Astrocyte (in vitro differentiated cells and primary cell): ENCODE measurements at regions not wholly inside any gene's neighbourhood (a gene's known extent, or its start where the extent isn't known, plus 50 kb on each side); places are given as distances from the start of the nearest gene placed in this dataset.

Experiments
- DNase-seq: peaks from one replicate; pipeline ENCODE4 v3.0.0-alpha.2; 2010; ENCODE audit warnings: low read depth
- FAIRE-seq: peaks from 2 replicates; lab custom pipeline; 2011; peaks lifted over from hg19 to GRCh38; lab: Jason Lieb, UNC
- H2AFZ ChIP-seq: 2 replicates; pipeline ENCODE4 v1.6.0; 2012; ENCODE audit warnings: low read depth, low read length, inconsistent platforms
- H3K27ac ChIP-seq: 2 replicates; pipeline ENCODE4 v1.5.1; 2011; ENCODE audit warnings: low read depth, low read length, inconsistent platforms
- H3K27me3 ChIP-seq: 2 replicates; pipeline ENCODE4 v1.6.0; 2011; ENCODE audit warnings: low read length, inconsistent platforms; ENCODE audit not compliant: insufficient read depth
- H3K36me3 ChIP-seq: 2 replicates; pipeline ENCODE4 v1.5.1; 2011; ENCODE audit warnings: low read length, inconsistent platforms; ENCODE audit not compliant: insufficient read depth
- H3K4me1 ChIP-seq: 2 replicates; pipeline ENCODE4 v1.5.1; 2011; ENCODE audit warnings: low read length, inconsistent platforms; ENCODE audit not compliant: insufficient read depth
- H3K4me2 ChIP-seq: 2 replicates; pipeline ENCODE4 v1.6.0; 2012; ENCODE audit warnings: low read length, inconsistent platforms
- H3K4me3 ChIP-seq: 2 replicates; pipeline ENCODE4 v1.5.1; 2011; ENCODE audit warnings: low read depth, mild to moderate bottlenecking, low read length, inconsistent platforms; ENCODE audit not compliant: insufficient read depth
- H3K79me2 ChIP-seq: 2 replicates; pipeline ENCODE4 v1.6.0; 2012; ENCODE audit warnings: mild to moderate bottlenecking, low read length, inconsistent platforms; ENCODE audit not compliant: insufficient read depth
- H3K9ac ChIP-seq: 2 replicates; pipeline ENCODE4 v1.6.0; 2012; ENCODE audit warnings: mild to moderate bottlenecking, low read length, inconsistent platforms
- H3K9me3 ChIP-seq: 2 replicates; pipeline ENCODE4 v1.5.1; 2012; ENCODE audit warnings: low read depth, mild to moderate bottlenecking, low read length, inconsistent platforms; ENCODE audit not compliant: insufficient read depth
- H4K20me1 ChIP-seq: 2 replicates; pipeline ENCODE4 v1.6.0; 2012; ENCODE audit warnings: low read length, inconsistent platforms; ENCODE audit not compliant: insufficient read depth
- H3K27ac Mint-ChIP-seq: one replicate; pipeline ENCODE4 v1.8.0; 2021; ENCODE audit warnings: mild to moderate bottlenecking, mixed read lengths; ENCODE audit not compliant: unreplicated experiment
- H3K27me3 Mint-ChIP-seq: one replicate; pipeline ENCODE4 v1.8.0; 2021; ENCODE audit warnings: low read depth, mixed read lengths; ENCODE audit not compliant: unreplicated experiment
- H3K36me3 Mint-ChIP-seq: one replicate; pipeline ENCODE4 v1.8.0; 2021; ENCODE audit warnings: low read depth, mixed read lengths; ENCODE audit not compliant: unreplicated experiment
- H3K4me1 Mint-ChIP-seq: one replicate; pipeline ENCODE4 v1.8.0; 2021; ENCODE audit warnings: low read depth, mixed read lengths; ENCODE audit not compliant: unreplicated experiment
- H3K4me3 Mint-ChIP-seq: one replicate; pipeline ENCODE4 v1.8.0; 2021; ENCODE audit warnings: mild to moderate bottlenecking, moderate library complexity, mixed read lengths; ENCODE audit not compliant: unreplicated experiment
- H3K9me3 Mint-ChIP-seq: one replicate; pipeline ENCODE4 v1.8.0; 2021; ENCODE audit warnings: mild to moderate bottlenecking, mixed read lengths; ENCODE audit not compliant: unreplicated experiment
- EZH2 ChIP-seq: IDR thresholded peaks from 2 replicates; pipeline ENCODE4 v1.6.1; 2012; ENCODE audit warnings: mild to moderate bottlenecking, low read length, inconsistent platforms; ENCODE audit not compliant: insufficient read depth
- TF ChIP-seq, protein P1 (sequence below): IDR thresholded peaks from 2 replicates; pipeline ENCODE4 v1.5.1; 2011; ENCODE audit warnings: low read depth, mild to moderate bottlenecking, inconsistent platforms, low read length, moderate library complexity; ENCODE audit not compliant: insufficient read depth

DNA sequence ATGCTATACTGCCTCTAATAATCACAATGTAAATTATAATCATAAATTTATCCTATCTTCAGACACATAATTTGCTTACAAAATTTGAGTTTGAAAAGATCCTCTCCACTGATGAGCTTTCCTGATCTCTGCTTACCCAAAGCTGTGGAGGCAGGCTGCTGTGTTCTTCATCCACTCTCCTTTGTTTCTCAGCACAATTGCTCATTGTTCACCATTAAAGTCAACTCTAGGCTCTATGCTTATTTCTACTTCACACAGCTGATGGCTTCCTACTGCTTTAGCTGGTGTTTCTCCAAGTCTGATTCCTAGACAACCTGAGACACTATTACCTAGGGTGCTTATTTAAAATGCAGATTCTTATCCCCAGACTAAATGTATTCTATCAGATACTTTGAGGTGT lies 319.7 kb downstream of the PCDH18 start:
- no peak overlapping the region for H3K4me2 ChIP-seq
- no peak overlapping the region for H2AFZ ChIP-seq
- H3K9ac ChIP-seq: no peak overlapping the region
- no peaks in the 10 kb centered on the region for H3K4me1 ChIP-seq
- DNase-seq (no peak), FAIRE-seq (no peak)
- no peaks in the 10 kb centered on the region for H3K9me3 ChIP-seq
- H4K20me1 ChIP-seq: no peaks in the 10 kb centered on the region
- H3K79me2 ChIP-seq: no peaks in the 10 kb centered on the region
- H3K27ac ChIP-seq: no peak overlapping the region
- Mint-ChIP-seq H3K9me3 (no peaks in the 10 kb centered on the region), H3K27ac (no peak overlapping the region), H3K4me1 (no peaks in the 10 kb centered on the region), H3K27me3 (no peaks in the 10 kb centered on the region), H3K36me3 (no peaks in the 10 kb centered on the region), H3K4me3 (no peak overlapping the region)
- TF ChIP-seq EZH2: no peak
- TF ChIP-seq, protein P1, sequence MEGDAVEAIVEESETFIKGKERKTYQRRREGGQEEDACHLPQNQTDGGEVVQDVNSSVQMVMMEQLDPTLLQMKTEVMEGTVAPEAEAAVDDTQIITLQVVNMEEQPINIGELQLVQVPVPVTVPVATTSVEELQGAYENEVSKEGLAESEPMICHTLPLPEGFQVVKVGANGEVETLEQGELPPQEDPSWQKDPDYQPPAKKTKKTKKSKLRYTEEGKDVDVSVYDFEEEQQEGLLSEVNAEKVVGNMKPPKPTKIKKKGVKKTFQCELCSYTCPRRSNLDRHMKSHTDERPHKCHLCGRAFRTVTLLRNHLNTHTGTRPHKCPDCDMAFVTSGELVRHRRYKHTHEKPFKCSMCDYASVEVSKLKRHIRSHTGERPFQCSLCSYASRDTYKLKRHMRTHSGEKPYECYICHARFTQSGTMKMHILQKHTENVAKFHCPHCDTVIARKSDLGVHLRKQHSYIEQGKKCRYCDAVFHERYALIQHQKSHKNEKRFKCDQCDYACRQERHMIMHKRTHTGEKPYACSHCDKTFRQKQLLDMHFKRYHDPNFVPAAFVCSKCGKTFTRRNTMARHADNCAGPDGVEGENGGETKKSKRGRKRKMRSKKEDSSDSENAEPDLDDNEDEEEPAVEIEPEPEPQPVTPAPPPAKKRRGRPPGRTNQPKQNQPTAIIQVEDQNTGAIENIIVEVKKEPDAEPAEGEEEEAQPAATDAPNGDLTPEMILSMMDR: no peak
- no peaks in the 10 kb centered on the region for H3K27me3 ChIP-seq
- no peaks in the 10 kb centered on the region for H3K36me3 ChIP-seq
- no peak overlapping the region for H3K4me3 ChIP-seq

DNA sequence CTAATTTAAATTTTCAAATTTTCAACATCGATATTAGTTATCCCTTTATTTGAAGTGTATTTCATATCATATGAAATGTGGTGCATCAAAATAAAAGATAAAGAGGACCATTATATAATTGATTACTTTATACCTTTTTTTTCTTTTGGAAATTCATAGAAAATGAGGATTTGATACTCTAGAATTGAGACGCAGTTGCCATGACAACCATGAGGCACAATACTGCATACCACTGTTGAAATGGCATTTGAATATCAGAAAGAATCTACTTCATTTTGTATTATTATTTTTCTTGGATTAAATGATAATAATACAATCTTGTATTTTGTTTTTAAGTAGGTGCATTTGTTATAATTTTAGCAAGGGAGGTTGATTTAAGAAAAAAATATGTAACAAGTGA lies 323.1 kb downstream of the PCDH18 start:
- H3K36me3 ChIP-seq: no peaks in the 10 kb centered on the region
- no peaks in the 10 kb centered on the region for H3K27me3 Mint-ChIP-seq
- no peaks in the 10 kb centered on the region for H3K36me3 Mint-ChIP-seq
- H3K27ac ChIP-seq: no peak overlapping the region
- H4K20me1 ChIP-seq: no peaks in the 10 kb centered on the region
- no peaks in the 10 kb centered on the region for H3K79me2 ChIP-seq
- no peaks in the 10 kb centered on the region for H3K27me3 ChIP-seq
- TF ChIP-seq EZH2: no peak
- TF ChIP-seq, protein P1: no peak
- H2AFZ ChIP-seq: no peak overlapping the region
- no peaks in the 10 kb centered on the region for H3K4me1 Mint-ChIP-seq
- FAIRE-seq (no peak), DNase-seq (no peak)
- no peak overlapping the region for H3K9ac ChIP-seq
- H3K9me3 ChIP-seq: no peaks in the 10 kb centered on the region
- no peaks in the 10 kb centered on the region for H3K4me1 ChIP-seq
- H3K4me3 Mint-ChIP-seq: no peak overlapping the region
- H3K4me2 ChIP-seq: no peak overlapping the region
- H3K4me3 ChIP-seq: no peak overlapping the region
- no peak overlapping the region for H3K27ac Mint-ChIP-seq
- H3K9me3 Mint-ChIP-seq: no peaks in the 10 kb centered on the region

DNA sequence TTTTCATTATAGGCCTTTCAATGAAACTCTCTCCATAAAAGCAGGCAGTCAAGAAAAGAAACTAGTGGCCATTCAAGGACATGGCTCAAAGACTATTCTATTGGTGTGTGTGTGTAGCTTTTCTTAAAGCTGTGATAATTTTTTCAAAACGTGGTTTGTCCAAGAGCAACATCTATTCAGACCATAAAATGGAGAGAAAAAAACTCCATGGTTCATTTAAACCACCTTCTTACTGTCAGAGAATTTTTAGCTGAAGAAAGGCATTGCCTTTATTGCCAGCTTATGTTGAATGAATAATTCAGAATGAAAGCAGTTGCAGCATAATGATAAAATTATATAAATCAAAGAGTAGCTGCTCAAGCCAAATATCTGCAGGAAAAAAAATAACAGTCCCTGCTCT lies 325.5 kb downstream of the PCDH18 start:
- TF ChIP-seq EZH2: no peak
- TF ChIP-seq, protein P1: no peak
- Histone ChIP-seq H3K4me3 (no peak overlapping the region), H3K4me1 (no peaks in the 10 kb centered on the region), H3K27me3 (no peaks in the 10 kb centered on the region), H3K36me3 (no peaks in the 10 kb centered on the region), H2AFZ (no peak overlapping the region), H3K79me2 (no peaks in the 10 kb centered on the region), H3K9ac (no peak overlapping the region), H3K9me3 (no peaks in the 10 kb centered on the region), H3K27ac (no peak overlapping the region), H4K20me1 (no peaks in the 10 kb centered on the region), H3K4me2 (no peak overlapping the region)
- H3K4me3 Mint-ChIP-seq: no peak overlapping the region
- DNase-seq: no peak
- FAIRE-seq: no peak
- no peaks in the 10 kb centered on the region for H3K9me3 Mint-ChIP-seq
- no peaks in the 10 kb centered on the region for H3K27me3 Mint-ChIP-seq
- no peaks in the 10 kb centered on the region for H3K4me1 Mint-ChIP-seq
- no peak overlapping the region for H3K27ac Mint-ChIP-seq
- H3K36me3 Mint-ChIP-seq: no peaks in the 10 kb centered on the region
